ENCODE measurements at regions not wholly inside any gene's neighbourhood (a gene's known extent, or its start where the extent isn't known, plus 50 kb on each side); places are given as distances from the start of the nearest gene placed in this dataset.

- TF ChIP-seq EP300 (IDR thresholded peaks at IDR 0.05; ENCODE audit: borderline replicate concordance) = no peak
- no peak for TF ChIP-seq USF1 (IDR thresholded peaks at IDR 0.05)
- no peak for TF ChIP-seq TAF1 (IDR thresholded peaks at IDR 0.05; ENCODE audit: low read depth)
- no peak for TF ChIP-seq EGR1 (IDR thresholded peaks at IDR 0.05)
These were observed 1018.1 kb downstream of the XPNPEP1 start for GRCh38 chr10:108905171-108905570.

All from Ishikawa (cell line).